H9 (cell line): ENCODE measurements at regions not wholly inside any gene's neighbourhood (a gene's known extent, or its start where the extent isn't known, plus 50 kb on each side); places are given as distances from the start of the nearest gene placed in this dataset.

Experiments used
- DNase-seq: peaks from one replicate; pipeline ENCODE4 v3.0.0-alpha.2; 2017
- H2AFZ ChIP-seq: one replicate; pipeline ENCODE4 v1.6.1; 2013; ENCODE audit warnings: mild to moderate bottlenecking, low read length, control low read depth, moderate library complexity
- H2AK5ac ChIP-seq: 2 replicates; pipeline ENCODE4 v1.6.1; 2013; ENCODE audit warnings: low read length, control low read depth, mixed read lengths; ENCODE audit not compliant: insufficient read length
- H2BK120ac ChIP-seq: one replicate; pipeline ENCODE4 v1.6.1; 2013; ENCODE audit warnings: low read depth, mild to moderate bottlenecking, low read length, control low read depth, inconsistent platforms; ENCODE audit not compliant: poor library complexity, severe bottlenecking
- H2BK12ac ChIP-seq: 2 replicates; pipeline ENCODE4 v1.6.1; 2013; ENCODE audit warnings: low read length, control low read depth, mixed read lengths, low read depth; ENCODE audit not compliant: insufficient read length
- H2BK15ac ChIP-seq: 2 replicates; pipeline ENCODE4 v1.6.1; 2013; ENCODE audit warnings: low read depth, low read length, control low read depth
- H2BK20ac ChIP-seq: one replicate; pipeline ENCODE4 v1.6.1; 2013; ENCODE audit warnings: low read depth, mild to moderate bottlenecking, low read length, control low read depth, inconsistent platforms; ENCODE audit not compliant: poor library complexity, severe bottlenecking
- H2BK5ac ChIP-seq: 2 replicates; pipeline ENCODE4 v1.6.1; 2013; ENCODE audit warnings: low read length, control low read depth, mixed read lengths; ENCODE audit not compliant: insufficient read length
- H3K14ac ChIP-seq: 2 replicates; pipeline ENCODE4 v1.6.1; 2013; ENCODE audit warnings: low read length, control low read depth; ENCODE audit not compliant: insufficient read depth
- H3K18ac ChIP-seq: 2 replicates; pipeline ENCODE4 v1.6.1; 2013; ENCODE audit warnings: low read depth, mild to moderate bottlenecking, mixed read lengths, low read length, control low read depth; ENCODE audit not compliant: insufficient read length
- H3K23ac ChIP-seq: 2 replicates; pipeline ENCODE4 v1.6.1; 2013; ENCODE audit warnings: low read length, control low read depth, mixed read lengths, low read depth; ENCODE audit not compliant: insufficient read length
- H3K23me2 ChIP-seq: 2 replicates; pipeline ENCODE4 v1.6.1; 2013; ENCODE audit warnings: low read depth, mild to moderate bottlenecking, mixed read lengths, low read length, control low read depth; ENCODE audit not compliant: insufficient read length, poor library complexity, severe bottlenecking
- H3K27ac ChIP-seq: 2 replicates; pipeline ENCODE4 v1.5.1; 2013; ENCODE audit warnings: low read length, control low read depth, mixed read lengths, low read depth; ENCODE audit not compliant: insufficient read length
- H3K27me3 ChIP-seq: 2 replicates; pipeline ENCODE4 v1.6.1; 2013; ENCODE audit warnings: low read length, control low read depth, inconsistent platforms; ENCODE audit not compliant: insufficient read depth
- H3K4ac ChIP-seq: 2 replicates; pipeline ENCODE4 v1.6.1; 2013; ENCODE audit warnings: low read depth, mild to moderate bottlenecking, control low read depth, inconsistent platforms, low read length, moderate library complexity
- H3K4me1 ChIP-seq: 2 replicates; pipeline ENCODE4 v1.6.1; 2013; ENCODE audit warnings: low read length, control low read depth, inconsistent platforms; ENCODE audit not compliant: insufficient read depth
- H3K4me2 ChIP-seq: 2 replicates; pipeline ENCODE4 v1.6.1; 2013; ENCODE audit warnings: low read length, control low read depth, mixed read lengths; ENCODE audit not compliant: insufficient read length, insufficient read depth
- H3K56ac ChIP-seq: 2 replicates; pipeline ENCODE4 v1.6.1; 2013; ENCODE audit warnings: low read depth, mild to moderate bottlenecking, mixed read lengths, low read length, control low read depth; ENCODE audit not compliant: insufficient read length
- H3K79me1 ChIP-seq: 2 replicates; pipeline ENCODE4 v1.6.1; 2013; ENCODE audit warnings: low read depth, mild to moderate bottlenecking, moderate library complexity, low read length, control low read depth, inconsistent platforms; ENCODE audit not compliant: insufficient read depth, poor library complexity, severe bottlenecking
- H3K79me2 ChIP-seq: 2 replicates; pipeline ENCODE4 v1.6.1; 2013; ENCODE audit warnings: low read length, control low read depth, inconsistent platforms; ENCODE audit not compliant: insufficient read depth
- H3K9ac ChIP-seq: 2 replicates; pipeline ENCODE4 v1.6.1; 2013; ENCODE audit warnings: low read length, control low read depth, mixed read lengths; ENCODE audit not compliant: insufficient read length; ENCODE audit errors: extremely low read depth
- H3K9me3 ChIP-seq: one replicate; pipeline ENCODE4 v1.6.1; 2013; ENCODE audit warnings: low read depth, low read length, inconsistent platforms; ENCODE audit not compliant: control insufficient read depth
- H3T11ph ChIP-seq: one replicate; pipeline ENCODE4 v1.6.1; 2013; ENCODE audit warnings: mild to moderate bottlenecking, low read length, control low read depth, inconsistent platforms
- H4K20me1 ChIP-seq: one replicate; pipeline ENCODE4 v1.6.1; 2013; ENCODE audit not compliant: control insufficient read depth, insufficient read length, insufficient read depth
- H4K5ac ChIP-seq: 2 replicates; pipeline ENCODE4 v1.6.1; 2013; ENCODE audit warnings: low read depth, mild to moderate bottlenecking, mixed read lengths, low read length, control low read depth; ENCODE audit not compliant: insufficient read length
- H4K8ac ChIP-seq: replicated peaks from 2 replicates; pipeline ENCODE4 v1.6.1; 2013; ENCODE audit warnings: low read length, control low read depth, mixed read lengths, low read depth; ENCODE audit not compliant: insufficient read length
- H4K91ac ChIP-seq: 2 replicates; pipeline ENCODE4 v1.6.1; 2013; ENCODE audit warnings: low read depth, mild to moderate bottlenecking, moderate library complexity, mixed read lengths, low read length, control low read depth; ENCODE audit not compliant: insufficient read length
- H3K27ac Mint-ChIP-seq, 3 experiments: 2 replicates in 2 of 3; 3 replicates in 1 of 3; pipeline ENCODE4 v1.8.0; 2020 to 2021; ENCODE audit warnings: mixed read lengths in 3 of 3, mild to moderate bottlenecking in 1 of 3, moderate library complexity in 1 of 3
- H3K27me3 Mint-ChIP-seq: 2 replicates; pipeline ENCODE4 v1.8.0; 2021; ENCODE audit warnings: low read depth, mild to moderate bottlenecking, moderate library complexity, mixed read lengths
- H3K36me3 Mint-ChIP-seq, 3 experiments: 2 replicates in 2 of 3; 3 replicates in 1 of 3; pipeline ENCODE4 v1.8.0; 2020 to 2021; ENCODE audit warnings: low read depth in 3 of 3, mixed read lengths in 3 of 3; ENCODE audit not compliant: insufficient read depth in 1 of 3
- H3K4me1 Mint-ChIP-seq, 2 experiments: 2 replicates each; pipeline ENCODE4 v1.8.0; 2020; ENCODE audit warnings: mixed read lengths in 2 of 2
- H3K4me3 Mint-ChIP-seq, 2 experiments: 2 replicates in 1 of 2; 3 replicates in 1 of 2; pipeline ENCODE4 v1.8.0; 2020 to 2021; ENCODE audit warnings: mild to moderate bottlenecking in 2 of 2, mixed read lengths in 2 of 2, moderate library complexity in 1 of 2
- H3K9me3 Mint-ChIP-seq, 2 experiments: 2 replicates in 1 of 2; 3 replicates in 1 of 2; pipeline ENCODE4 v1.8.0; 2020; ENCODE audit warnings: mild to moderate bottlenecking in 2 of 2, mixed read lengths in 2 of 2, moderate library complexity in 1 of 2
- CTCF ChIP-seq: fragments of 200-600 bp; sonication (generic); conservative IDR thresholded peaks from 3 replicates; pipeline ENCODE4 v1.8.0; 2021; ENCODE audit warnings: antibody characterized with exemption, mild to moderate bottlenecking
- WGBS: extraction: QIAGEN DNeasy Blood & Tissue Kit; methylation state at CpG from one replicate; pipeline ENCODE4 v1.1.7; 2013; ENCODE audit warnings: missing lambda C conversion rate, low lambda C conversion rate, mixed read lengths; ENCODE audit not compliant: insufficient read length; ENCODE audit errors: extremely low coverage; 5-methylcytosine and 5-hydroxymethylcytosine counted together

GRCh38 chr18:77377813-77378212, 128.2 kb downstream of the GALR1 start:
- WGBS: no CpG with 5 or more reads among the region's 6 CpGs
- Histone ChIP-seq H3K18ac (no peak overlapping the region), H2BK20ac (no peak overlapping the region), H3K79me1 (no peaks in the 10 kb centered on the region), H2BK12ac (no peak overlapping the region), H3K56ac (no peak overlapping the region), H3K9ac (no peak overlapping the region), H3K23me2 (no peaks in the 10 kb centered on the region), H4K91ac (no peak overlapping the region), H3K23ac (no peak overlapping the region), H4K5ac (no peak overlapping the region), H4K20me1 (no peaks in the 10 kb centered on the region), H2AK5ac (no peak overlapping the region), H3K14ac (no peak overlapping the region), H3K79me2 (no peaks in the 10 kb centered on the region), H2BK120ac (no peak overlapping the region), H3T11ph (no peak overlapping the region), H3K9me3 (no peaks in the 10 kb centered on the region), H3K4ac (no peak overlapping the region), H3K27me3 (no peaks in the 10 kb centered on the region), H3K4me2 (no peak overlapping the region), H3K4me1 (peaks cover 3% of the 10 kb centered on the region; the same call in 1 of the 2 replicates), H3K27ac (no peak overlapping the region), H2BK15ac (no peak overlapping the region), H2AFZ (no peak overlapping the region), H2BK5ac (no peak overlapping the region), H4K8ac (no peak overlapping the region)
- H3K36me3 Mint-ChIP-seq: no peaks in the 10 kb centered on the region
- peaks cover 12 to 13% of the 10 kb centered on the region in 2 experiments for H3K4me1 Mint-ChIP-seq
- H3K27me3 Mint-ChIP-seq: peaks cover 3% of the 10 kb centered on the region
- H3K27ac Mint-ChIP-seq: no peak overlapping the region
- TF ChIP-seq CTCF: no peak
- H3K9me3 Mint-ChIP-seq: no peaks in the 10 kb centered on the region
- no peak for DNase-seq
- no peak overlapping the region for H3K4me3 Mint-ChIP-seq
